ENCODE measurements at regions not wholly inside any gene's neighbourhood (a gene's known extent, or its start where the extent isn't known, plus 50 kb on each side); places are given as distances from the start of the nearest gene placed in this dataset.

DNA sequence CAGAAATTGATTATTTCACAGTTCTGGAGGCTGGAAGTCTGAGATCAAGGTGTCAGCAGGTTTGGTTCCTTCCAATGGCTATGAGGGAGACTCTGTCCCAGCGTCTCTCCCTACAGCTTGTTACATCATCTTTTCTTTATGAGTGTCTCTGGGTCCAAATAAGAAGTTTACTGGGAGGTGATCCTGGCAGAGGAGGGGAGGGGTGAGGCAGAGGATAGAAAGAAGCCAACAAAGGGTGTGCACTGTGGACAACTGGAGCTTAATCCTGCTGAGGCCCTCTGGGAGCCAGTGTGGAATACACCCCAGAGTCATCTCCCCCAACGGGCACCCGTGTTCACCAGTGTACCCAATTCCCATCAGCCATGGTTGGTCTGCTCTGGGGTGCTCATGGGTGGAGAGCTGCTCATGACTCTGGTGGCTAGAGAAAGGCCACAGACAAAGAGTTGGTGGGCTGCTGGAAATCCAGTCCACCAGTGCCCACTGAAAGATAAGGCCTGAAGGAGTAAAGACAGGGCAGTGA, 57.5 kb upstream of the CTLA4 start:
- TF ChIP-seq, protein P1, sequence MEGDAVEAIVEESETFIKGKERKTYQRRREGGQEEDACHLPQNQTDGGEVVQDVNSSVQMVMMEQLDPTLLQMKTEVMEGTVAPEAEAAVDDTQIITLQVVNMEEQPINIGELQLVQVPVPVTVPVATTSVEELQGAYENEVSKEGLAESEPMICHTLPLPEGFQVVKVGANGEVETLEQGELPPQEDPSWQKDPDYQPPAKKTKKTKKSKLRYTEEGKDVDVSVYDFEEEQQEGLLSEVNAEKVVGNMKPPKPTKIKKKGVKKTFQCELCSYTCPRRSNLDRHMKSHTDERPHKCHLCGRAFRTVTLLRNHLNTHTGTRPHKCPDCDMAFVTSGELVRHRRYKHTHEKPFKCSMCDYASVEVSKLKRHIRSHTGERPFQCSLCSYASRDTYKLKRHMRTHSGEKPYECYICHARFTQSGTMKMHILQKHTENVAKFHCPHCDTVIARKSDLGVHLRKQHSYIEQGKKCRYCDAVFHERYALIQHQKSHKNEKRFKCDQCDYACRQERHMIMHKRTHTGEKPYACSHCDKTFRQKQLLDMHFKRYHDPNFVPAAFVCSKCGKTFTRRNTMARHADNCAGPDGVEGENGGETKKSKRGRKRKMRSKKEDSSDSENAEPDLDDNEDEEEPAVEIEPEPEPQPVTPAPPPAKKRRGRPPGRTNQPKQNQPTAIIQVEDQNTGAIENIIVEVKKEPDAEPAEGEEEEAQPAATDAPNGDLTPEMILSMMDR (IDR thresholded peaks at IDR 0.05) = no peak
- no peak for TF ChIP-seq POLR2A (IDR thresholded peaks at IDR 0.05)

Data from Peyer's patch (tissue), 4 donors.